ENCODE measurements at regions not wholly inside any gene's neighbourhood (a gene's known extent, or its start where the extent isn't known, plus 50 kb on each side); places are given as distances from the start of the nearest gene placed in this dataset.

DNA sequence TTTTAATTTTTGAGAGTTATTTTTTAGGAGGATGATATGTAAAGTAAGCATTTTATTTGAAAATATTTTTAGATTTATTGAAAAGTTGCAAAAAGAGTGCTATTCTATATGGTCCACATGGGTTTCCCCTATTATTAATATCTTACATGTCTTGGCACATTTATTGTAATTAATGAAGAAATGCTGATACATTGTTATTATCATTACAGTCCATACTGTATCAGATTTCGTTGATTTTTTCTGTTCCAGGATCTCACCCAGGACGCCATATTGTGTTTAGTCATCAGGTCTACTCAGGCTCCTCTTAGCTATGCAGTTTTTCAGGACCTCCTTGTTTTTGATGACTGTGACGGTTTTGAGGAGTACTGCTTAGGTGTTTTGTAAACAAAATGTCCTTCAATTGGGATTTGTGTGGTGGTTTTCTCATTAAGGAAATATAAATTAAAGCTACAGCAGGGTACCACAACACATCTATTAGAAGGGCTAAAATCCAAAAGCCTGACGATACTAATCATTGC is 281.0 kb downstream of the SAMD5 start:
- ChIA-PET POLR2A (no interaction called here), CTCF (no interaction called here), RAD21 (ENCODE audit: low non-redundant PET in 1 of 2, low total read pairs in 2 of 2, uncharacterized antibody in 2 of 2, unreplicated experiment in 2 of 2) (no interaction called here)
- H4K20me1 ChIP-seq (ENCODE audit: insufficient read depth) = no peaks in the 10 kb centered on the region
- no TSS peak for BruUV-seq (replicated peaks)
- no peak overlapping the region for H3K4me2 ChIP-seq (ENCODE audit: low read length)
- H2AFZ ChIP-seq (ENCODE audit: low read depth, low read length, poor library complexity, severe bottlenecking) = no peak overlapping the region
- H3K4me3 ChIP-seq (replicated peaks in 1 of 2; ENCODE audit: low read depth in 1 of 2, low read length in 2 of 2) = no peak overlapping the region
- H3K4me1 ChIP-seq (ENCODE audit: control insufficient read depth in 1 of 2, insufficient read depth in 2 of 2, low read length in 2 of 2) = no peaks in the 10 kb centered on the region
- ATAC-seq = no peak
- no peaks in the 10 kb centered on the region for H3K27me3 ChIP-seq (ENCODE audit: insufficient read depth, low read length)
- no peaks in the 10 kb centered on the region for H3K79me2 ChIP-seq (ENCODE audit: insufficient read depth, low read length)
- H3K9me2 ChIP-seq (ENCODE audit: insufficient read depth) = no peaks in the 10 kb centered on the region
- H3K9ac ChIP-seq (ENCODE audit: low read length) = no peak overlapping the region
- DNase-seq (ENCODE audit: low read depth, low spot score) = no peak
- TF ChIP-seq ZNF274 (IDR thresholded peaks at IDR 0.05; ENCODE audit: low read depth, low read length) = no peak
- TF ChIP-seq REST (IDR thresholded peaks at IDR 0.05; ENCODE audit: low read depth) = no peak
- TF ChIP-seq POLR2AphosphoS5 (IDR thresholded peaks at IDR 0.05; ENCODE audit: low read depth, low read length) = no peak
- no peak for TF ChIP-seq JUND (IDR thresholded peaks at IDR 0.05)
- TF ChIP-seq, protein P1, sequence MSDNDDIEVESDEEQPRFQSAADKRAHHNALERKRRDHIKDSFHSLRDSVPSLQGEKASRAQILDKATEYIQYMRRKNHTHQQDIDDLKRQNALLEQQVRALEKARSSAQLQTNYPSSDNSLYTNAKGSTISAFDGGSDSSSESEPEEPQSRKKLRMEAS (IDR thresholded peaks at IDR 0.05) = no peak
- no peak for TF ChIP-seq ZFX (IDR thresholded peaks at IDR 0.05)
- TF ChIP-seq CBX3 (IDR thresholded peaks at IDR 0.05; ENCODE audit: low read depth) = no peak
- TF ChIP-seq, protein P2, sequence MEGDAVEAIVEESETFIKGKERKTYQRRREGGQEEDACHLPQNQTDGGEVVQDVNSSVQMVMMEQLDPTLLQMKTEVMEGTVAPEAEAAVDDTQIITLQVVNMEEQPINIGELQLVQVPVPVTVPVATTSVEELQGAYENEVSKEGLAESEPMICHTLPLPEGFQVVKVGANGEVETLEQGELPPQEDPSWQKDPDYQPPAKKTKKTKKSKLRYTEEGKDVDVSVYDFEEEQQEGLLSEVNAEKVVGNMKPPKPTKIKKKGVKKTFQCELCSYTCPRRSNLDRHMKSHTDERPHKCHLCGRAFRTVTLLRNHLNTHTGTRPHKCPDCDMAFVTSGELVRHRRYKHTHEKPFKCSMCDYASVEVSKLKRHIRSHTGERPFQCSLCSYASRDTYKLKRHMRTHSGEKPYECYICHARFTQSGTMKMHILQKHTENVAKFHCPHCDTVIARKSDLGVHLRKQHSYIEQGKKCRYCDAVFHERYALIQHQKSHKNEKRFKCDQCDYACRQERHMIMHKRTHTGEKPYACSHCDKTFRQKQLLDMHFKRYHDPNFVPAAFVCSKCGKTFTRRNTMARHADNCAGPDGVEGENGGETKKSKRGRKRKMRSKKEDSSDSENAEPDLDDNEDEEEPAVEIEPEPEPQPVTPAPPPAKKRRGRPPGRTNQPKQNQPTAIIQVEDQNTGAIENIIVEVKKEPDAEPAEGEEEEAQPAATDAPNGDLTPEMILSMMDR (IDR thresholded peaks at IDR 0.05 in 2 of 3, conservative IDR thresholded peaks at IDR 0.05 in 1 of 3; ENCODE audit: borderline replicate concordance in 1 of 3, insufficient read depth in 1 of 3, low read depth in 2 of 3, low read length in 2 of 3) = no peak
- no peaks in the 10 kb centered on the region for H3K36me3 ChIP-seq (ENCODE audit: control insufficient read depth in 1 of 2, insufficient read depth in 2 of 2, low read length in 2 of 2)
- H3K9me3 ChIP-seq (ENCODE audit: control insufficient read depth in 1 of 2, insufficient read depth in 1 of 2, low read depth in 1 of 2, low read length in 2 of 2) = no peaks in the 10 kb centered on the region
- H3K27ac ChIP-seq (ENCODE audit: low read depth, low read length) = no peak overlapping the region
- intact Hi-C loops (cut with micrococcal nuclease) = no loop called here
